ENCODE measurements at regions not wholly inside any gene's neighbourhood (a gene's known extent, or its start where the extent isn't known, plus 50 kb on each side); places are given as distances from the start of the nearest gene placed in this dataset.

- Histone ChIP-seq H3K4me3 (ENCODE audit: insufficient read depth, low read length, poor library complexity, severe bottlenecking) (no peak overlapping the region), H4K20me1 (ENCODE audit: low read depth, low read length) (no peaks in the 10 kb centered on the region), H3F3A (ENCODE audit: insufficient read depth) (no peaks in the 10 kb centered on the region), H3K27me3 (ENCODE audit: low read length) (no peaks in the 10 kb centered on the region), H3K9me3 (ENCODE audit: insufficient read depth, low read length) (no peaks in the 10 kb centered on the region), H3K27ac (ENCODE audit: low read depth, low read length) (no peak overlapping the region), H3K36me3 (ENCODE audit: low read length) (no peaks in the 10 kb centered on the region), H3K4me2 (ENCODE audit: low read depth, low read length, poor library complexity, severe bottlenecking) (no peak overlapping the region), H3K9ac (ENCODE audit: low read length) (no peak overlapping the region), H3K9me2 (replicated peaks; ENCODE audit: insufficient read depth, low read length) (no peaks in the 10 kb centered on the region), H2AFZ (ENCODE audit: low read depth, low read length, severe bottlenecking) (no peak overlapping the region), H3K79me2 (ENCODE audit: insufficient read depth, low read length) (no peaks in the 10 kb centered on the region)
- TF ChIP-seq EZH2phosphoT487 (conservative IDR thresholded peaks at IDR 0.05; ENCODE audit: low read length), result no peak
- TF ChIP-seq, protein P1, sequence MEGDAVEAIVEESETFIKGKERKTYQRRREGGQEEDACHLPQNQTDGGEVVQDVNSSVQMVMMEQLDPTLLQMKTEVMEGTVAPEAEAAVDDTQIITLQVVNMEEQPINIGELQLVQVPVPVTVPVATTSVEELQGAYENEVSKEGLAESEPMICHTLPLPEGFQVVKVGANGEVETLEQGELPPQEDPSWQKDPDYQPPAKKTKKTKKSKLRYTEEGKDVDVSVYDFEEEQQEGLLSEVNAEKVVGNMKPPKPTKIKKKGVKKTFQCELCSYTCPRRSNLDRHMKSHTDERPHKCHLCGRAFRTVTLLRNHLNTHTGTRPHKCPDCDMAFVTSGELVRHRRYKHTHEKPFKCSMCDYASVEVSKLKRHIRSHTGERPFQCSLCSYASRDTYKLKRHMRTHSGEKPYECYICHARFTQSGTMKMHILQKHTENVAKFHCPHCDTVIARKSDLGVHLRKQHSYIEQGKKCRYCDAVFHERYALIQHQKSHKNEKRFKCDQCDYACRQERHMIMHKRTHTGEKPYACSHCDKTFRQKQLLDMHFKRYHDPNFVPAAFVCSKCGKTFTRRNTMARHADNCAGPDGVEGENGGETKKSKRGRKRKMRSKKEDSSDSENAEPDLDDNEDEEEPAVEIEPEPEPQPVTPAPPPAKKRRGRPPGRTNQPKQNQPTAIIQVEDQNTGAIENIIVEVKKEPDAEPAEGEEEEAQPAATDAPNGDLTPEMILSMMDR (IDR thresholded peaks at IDR 0.05; ENCODE audit: insufficient read depth, low read length, poor library complexity, severe bottlenecking), result no peak
Measured at GRCh38 chr6:51456282-51456681, 631.1 kb downstream of the PKHD1 start.

DNA sequence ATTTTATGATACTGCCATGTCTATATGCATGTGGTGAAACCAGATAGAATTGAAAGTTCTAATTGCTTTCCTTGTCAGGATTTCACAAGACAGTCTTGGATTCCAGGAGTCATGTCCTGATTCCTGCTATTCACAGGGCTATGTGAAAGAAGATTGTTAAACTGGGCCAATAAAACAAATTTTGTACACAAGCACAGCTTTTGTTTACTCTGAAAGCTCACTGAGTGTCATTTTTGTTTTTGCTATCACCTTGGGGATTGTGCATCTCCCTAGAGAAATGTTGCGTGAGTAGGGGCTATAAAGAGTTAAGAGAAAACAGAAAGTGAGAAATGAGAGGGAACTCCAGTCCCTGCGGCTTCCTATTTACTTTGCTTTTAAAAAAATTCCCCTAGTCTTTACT is 627.5 kb downstream of the PKHD1 start:
- no peak overlapping the region for H2AFZ ChIP-seq (ENCODE audit: low read depth, low read length, severe bottlenecking)
- no peak overlapping the region for H3K4me3 ChIP-seq (ENCODE audit: insufficient read depth, low read length, poor library complexity, severe bottlenecking)
- H3K4me2 ChIP-seq (ENCODE audit: low read depth, low read length, poor library complexity, severe bottlenecking), result no peak overlapping the region
- TF ChIP-seq, protein P1 (IDR thresholded peaks at IDR 0.05; ENCODE audit: insufficient read depth, low read length, poor library complexity, severe bottlenecking), result no peak
- TF ChIP-seq EZH2phosphoT487 (conservative IDR thresholded peaks at IDR 0.05; ENCODE audit: low read length), result no peak
- no peak overlapping the region for H3K27ac ChIP-seq (ENCODE audit: low read depth, low read length)
- H3F3A ChIP-seq (ENCODE audit: insufficient read depth), result no peaks in the 10 kb centered on the region
- no peaks in the 10 kb centered on the region for H3K9me3 ChIP-seq (ENCODE audit: insufficient read depth, low read length)
- H3K27me3 ChIP-seq (ENCODE audit: low read length), result no peaks in the 10 kb centered on the region
- no peaks in the 10 kb centered on the region for H4K20me1 ChIP-seq (ENCODE audit: low read depth, low read length)
- no peaks in the 10 kb centered on the region for H3K79me2 ChIP-seq (ENCODE audit: insufficient read depth, low read length)
- no peaks in the 10 kb centered on the region for H3K36me3 ChIP-seq (ENCODE audit: low read length)
- no peaks in the 10 kb centered on the region for H3K9me2 ChIP-seq (replicated peaks; ENCODE audit: insufficient read depth, low read length)
- H3K9ac ChIP-seq (ENCODE audit: low read length), result no peak overlapping the region

GRCh38 chr6:51462896-51463295 is 624.5 kb downstream of the PKHD1 start:
- H3F3A ChIP-seq (ENCODE audit: insufficient read depth), result no peaks in the 10 kb centered on the region
- no peak overlapping the region for H3K27ac ChIP-seq (ENCODE audit: low read depth, low read length)
- H3K79me2 ChIP-seq (ENCODE audit: insufficient read depth, low read length), result no peaks in the 10 kb centered on the region
- TF ChIP-seq, protein P1 (IDR thresholded peaks at IDR 0.05; ENCODE audit: insufficient read depth, low read length, poor library complexity, severe bottlenecking), result no peak
- no peak for TF ChIP-seq EZH2phosphoT487 (conservative IDR thresholded peaks at IDR 0.05; ENCODE audit: low read length)
- no peaks in the 10 kb centered on the region for H4K20me1 ChIP-seq (ENCODE audit: low read depth, low read length)
- no peaks in the 10 kb centered on the region for H3K9me3 ChIP-seq (ENCODE audit: insufficient read depth, low read length)
- H3K9ac ChIP-seq (ENCODE audit: low read length), result no peak overlapping the region
- no peak overlapping the region for H2AFZ ChIP-seq (ENCODE audit: low read depth, low read length, severe bottlenecking)
- H3K4me2 ChIP-seq (ENCODE audit: low read depth, low read length, poor library complexity, severe bottlenecking), result no peak overlapping the region
- no peaks in the 10 kb centered on the region for H3K9me2 ChIP-seq (replicated peaks; ENCODE audit: insufficient read depth, low read length)
- no peaks in the 10 kb centered on the region for H3K36me3 ChIP-seq (ENCODE audit: low read length)
- H3K4me3 ChIP-seq (ENCODE audit: insufficient read depth, low read length, poor library complexity, severe bottlenecking), result no peak overlapping the region
- H3K27me3 ChIP-seq (ENCODE audit: low read length), result no peaks in the 10 kb centered on the region
